AG10803 (cell line): ENCODE measurements at regions not wholly inside any gene's neighbourhood (a gene's known extent, or its start where the extent isn't known, plus 50 kb on each side); places are given as distances from the start of the nearest gene placed in this dataset.
"Not testable (repeated sequence)": the region's sequence is repeated elsewhere in the genome, so short reads cannot be mapped to it uniquely, and the experiment has no call there.

Experiments used
- DNase-seq: peaks from one replicate; pipeline ENCODE4 v3.0.0; 2010; ENCODE audit warnings: low read depth
- H3K4me3 ChIP-seq: 2 replicates; pipeline ENCODE4 v1.5.1; 2011; ENCODE audit warnings: mild to moderate bottlenecking, low read length, control low read depth
- TF ChIP-seq, protein P1 (sequence below): conservative IDR thresholded peaks from 2 replicates; pipeline ENCODE4 v1.5.1; 2011; ENCODE audit warnings: mild to moderate bottlenecking, low read length, control low read depth, inconsistent platforms

DNA sequence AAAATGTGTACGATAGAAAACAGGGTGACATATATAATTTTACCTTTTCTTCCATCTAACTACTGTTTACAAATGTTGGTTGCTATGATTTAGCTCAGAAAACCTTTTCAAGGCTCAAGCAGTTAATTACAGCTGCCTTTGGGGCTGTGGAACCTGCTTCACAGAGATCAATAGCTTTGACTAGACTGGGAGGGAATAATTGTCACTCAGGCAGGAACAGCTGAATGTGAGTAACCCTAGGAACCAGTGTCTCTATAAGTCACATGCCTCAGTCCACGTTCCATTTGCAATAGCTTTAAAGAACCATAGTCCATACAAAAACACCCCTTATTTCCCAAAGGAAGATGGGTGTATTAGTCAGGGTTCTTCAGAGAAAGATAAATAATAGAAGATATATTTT lies 306.8 kb upstream of the ERCC4 start:
- TF ChIP-seq, protein P1, sequence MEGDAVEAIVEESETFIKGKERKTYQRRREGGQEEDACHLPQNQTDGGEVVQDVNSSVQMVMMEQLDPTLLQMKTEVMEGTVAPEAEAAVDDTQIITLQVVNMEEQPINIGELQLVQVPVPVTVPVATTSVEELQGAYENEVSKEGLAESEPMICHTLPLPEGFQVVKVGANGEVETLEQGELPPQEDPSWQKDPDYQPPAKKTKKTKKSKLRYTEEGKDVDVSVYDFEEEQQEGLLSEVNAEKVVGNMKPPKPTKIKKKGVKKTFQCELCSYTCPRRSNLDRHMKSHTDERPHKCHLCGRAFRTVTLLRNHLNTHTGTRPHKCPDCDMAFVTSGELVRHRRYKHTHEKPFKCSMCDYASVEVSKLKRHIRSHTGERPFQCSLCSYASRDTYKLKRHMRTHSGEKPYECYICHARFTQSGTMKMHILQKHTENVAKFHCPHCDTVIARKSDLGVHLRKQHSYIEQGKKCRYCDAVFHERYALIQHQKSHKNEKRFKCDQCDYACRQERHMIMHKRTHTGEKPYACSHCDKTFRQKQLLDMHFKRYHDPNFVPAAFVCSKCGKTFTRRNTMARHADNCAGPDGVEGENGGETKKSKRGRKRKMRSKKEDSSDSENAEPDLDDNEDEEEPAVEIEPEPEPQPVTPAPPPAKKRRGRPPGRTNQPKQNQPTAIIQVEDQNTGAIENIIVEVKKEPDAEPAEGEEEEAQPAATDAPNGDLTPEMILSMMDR: no peak
- no peak overlapping the region for H3K4me3 ChIP-seq
- DNase-seq: no peak

DNA sequence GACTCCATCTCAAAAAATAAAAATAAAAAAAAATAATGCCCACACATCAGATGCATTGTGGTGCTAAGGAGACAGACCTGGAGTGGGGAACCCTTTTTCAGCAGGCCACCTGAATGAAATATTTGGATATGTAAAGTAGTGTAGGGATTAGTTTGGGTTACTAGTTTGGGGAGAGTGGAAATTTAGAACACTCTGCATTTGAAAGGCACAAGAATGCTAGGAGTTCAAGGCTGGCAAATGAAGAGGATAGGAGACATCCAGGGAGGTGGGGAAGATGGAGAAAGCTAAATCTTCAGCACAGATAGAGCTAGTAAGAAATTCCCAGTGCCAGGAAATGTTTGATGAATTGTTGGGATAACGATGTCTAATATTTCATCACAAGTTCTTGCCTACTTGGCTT lies 298.3 kb upstream of the ERCC4 start:
- no peak overlapping the region for H3K4me3 ChIP-seq
- TF ChIP-seq, protein P1: no peak
- no peak for DNase-seq

DNA sequence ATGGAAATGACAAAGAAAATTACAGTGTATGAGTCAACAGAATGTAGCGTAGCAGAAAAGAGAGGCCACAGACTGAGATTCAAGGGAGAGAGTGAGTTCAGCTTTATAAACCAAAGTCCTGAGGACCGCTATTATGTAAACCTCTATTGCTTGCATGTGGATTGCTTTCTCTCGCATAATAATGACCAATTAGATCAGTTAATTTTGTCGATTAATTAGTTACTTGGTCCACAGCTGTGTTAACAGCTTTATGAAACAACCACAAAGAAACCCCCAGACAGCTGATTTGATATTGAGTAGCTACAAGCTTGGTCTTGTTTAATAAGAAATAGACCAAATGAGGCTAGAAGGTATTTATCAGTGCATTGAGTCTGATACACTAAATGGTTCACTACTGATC lies 291.8 kb upstream of the ERCC4 start:
- no peak overlapping the region for H3K4me3 ChIP-seq
- TF ChIP-seq, protein P1: no peak
- DNase-seq: no peak

DNA sequence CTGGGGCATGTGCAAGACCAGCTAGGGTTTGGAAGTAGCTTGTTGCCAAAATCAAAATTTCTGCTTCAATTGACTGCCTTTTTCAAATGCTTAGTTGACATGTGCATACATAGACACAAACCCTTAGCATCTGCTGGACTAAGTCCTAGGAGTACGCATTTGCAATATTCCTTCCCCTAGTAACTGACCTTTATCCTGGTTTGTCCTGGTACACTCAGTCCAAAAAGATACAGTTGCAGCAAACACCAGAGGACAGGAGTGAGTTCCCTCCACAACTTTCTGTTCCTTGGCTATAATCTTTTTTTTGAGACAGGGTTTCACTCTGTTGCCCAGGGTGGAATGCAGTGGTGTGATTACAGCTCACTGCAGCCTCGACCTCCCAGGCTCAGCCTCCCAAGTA lies 290.2 kb upstream of the ERCC4 start:
- H3K4me3 ChIP-seq: no peak overlapping the region
- TF ChIP-seq, protein P1: no peak
- DNase-seq: no peak

DNA sequence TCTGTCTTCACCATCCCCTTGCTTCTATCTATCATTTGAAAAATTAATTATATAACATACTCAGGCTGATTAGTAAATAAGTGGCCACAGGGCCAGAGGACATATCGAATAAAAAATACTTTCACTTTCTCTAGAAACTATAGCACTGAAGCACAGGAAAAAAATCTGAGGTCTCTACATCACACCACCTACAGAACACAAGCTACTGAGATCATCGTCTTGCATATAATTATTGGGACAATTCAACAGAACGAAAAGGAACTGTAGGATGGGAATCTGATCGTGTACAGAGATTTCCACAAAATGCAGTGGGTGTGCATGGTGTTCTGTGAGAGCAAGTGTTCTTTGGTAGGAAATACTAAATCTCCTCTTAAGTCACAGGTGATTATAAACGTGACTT lies 289.6 kb upstream of the ERCC4 start:
- H3K4me3 ChIP-seq: no peak overlapping the region
- TF ChIP-seq, protein P1: no peak
- no peak for DNase-seq

DNA sequence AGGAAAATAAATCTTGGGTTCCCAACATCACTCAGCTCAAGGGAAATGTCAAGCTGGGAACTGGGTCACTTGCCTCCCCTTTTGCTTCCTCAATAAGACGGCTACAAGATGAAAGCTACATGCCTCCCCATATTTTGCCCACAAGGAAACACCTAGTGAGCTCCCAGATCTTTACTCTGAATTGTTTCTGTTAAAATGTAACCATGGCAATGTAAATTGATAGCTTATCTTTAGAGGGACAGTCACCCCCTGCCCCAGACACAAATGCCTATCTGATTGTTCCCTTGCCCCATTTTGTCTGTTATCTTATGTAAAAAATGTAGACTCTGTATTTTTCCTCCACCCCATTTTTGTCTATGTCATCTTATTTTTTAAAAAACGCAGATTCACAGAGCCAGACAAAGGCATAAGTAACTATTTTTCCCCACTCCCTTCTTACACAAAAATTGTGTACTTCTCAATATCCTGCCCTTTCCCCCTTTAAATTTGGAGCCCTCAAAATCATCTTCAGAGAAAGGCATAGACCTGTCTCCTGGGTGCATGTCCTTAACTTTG lies 288.7 kb upstream of the ERCC4 start:
- TF ChIP-seq, protein P1: no peak
- DNase-seq: no peak
- H3K4me3 ChIP-seq: no peak overlapping the region

DNA sequence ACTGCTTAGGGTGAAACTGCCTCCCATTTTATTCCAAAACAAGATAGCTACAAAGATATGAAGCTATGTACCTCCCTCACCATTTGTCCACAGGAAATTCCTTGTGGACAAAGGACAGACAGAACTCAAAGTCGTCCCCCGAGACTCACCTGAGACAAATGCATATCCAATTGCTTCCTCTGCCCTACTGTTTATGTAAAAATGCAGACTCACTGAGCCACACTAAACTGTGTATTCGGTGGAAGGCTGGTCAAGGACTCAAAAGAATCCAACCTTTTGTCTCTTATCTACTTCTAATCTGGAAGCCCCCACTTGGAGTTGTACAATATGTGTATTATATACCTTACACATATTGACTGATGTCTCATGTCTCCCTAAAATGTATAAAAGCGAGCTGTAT lies 288.0 kb upstream of the ERCC4 start:
- TF ChIP-seq, protein P1: no peak
- no peak overlapping the region for H3K4me3 ChIP-seq
- no peak for DNase-seq

DNA sequence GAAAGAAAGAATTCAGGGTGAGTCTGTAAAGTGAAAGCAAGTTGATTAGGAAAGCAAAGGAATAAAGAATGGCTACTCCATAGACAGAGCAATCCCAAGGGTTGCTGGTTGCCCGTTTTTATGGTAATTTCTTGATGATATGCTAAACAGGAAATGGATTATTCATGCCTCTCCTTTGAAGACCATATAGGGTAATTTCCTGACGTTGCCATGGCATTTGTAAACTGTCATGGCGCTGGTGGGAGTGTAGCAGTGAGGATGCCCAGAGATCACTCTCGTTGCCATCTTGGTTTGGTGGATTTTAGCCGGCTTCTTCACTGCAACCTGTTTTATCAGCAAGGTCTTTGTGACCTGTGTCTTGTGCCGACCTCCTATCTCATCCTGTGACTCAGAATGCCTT lies 287.4 kb upstream of the ERCC4 start:
- not testable (repeated sequence) for H3K4me3 ChIP-seq, DNase-seq
